HG03097 (cell line): ENCODE measurements at regions not wholly inside any gene's neighbourhood (a gene's known extent, or its start where the extent isn't known, plus 50 kb on each side); places are given as distances from the start of the nearest gene placed in this dataset.

ENCODE experiments used
- ATAC-seq: cut with Tn5 transposase; IDR thresholded peaks from one replicate; pipeline ENCODE4 v1.9.1; 2021; ENCODE audit not compliant: unreplicated experiment, low FRiP score

GRCh38 chr5:67267512-67268216, 71.1 kb upstream of the CD180 start:
- ATAC-seq, result no peak

- no peak for ATAC-seq
Measured at GRCh38 chr5:67266654-67267350, 70.2 kb upstream of the CD180 start.

- no peak for ATAC-seq
Measured at GRCh38 chr5:67265951-67266350, 69.4 kb upstream of the CD180 start.

GRCh38 chr5:67263656-67264408, 67.2 kb upstream of the CD180 start:
- ATAC-seq, result no peak

- ATAC-seq, result no peak
Measured at GRCh38 chr5:67262956-67263355, 66.4 kb upstream of the CD180 start.

GRCh38 chr5:67262206-67262605, 65.6 kb upstream of the CD180 start:
- no peak for ATAC-seq

GRCh38 chr5:67259548-67260215, 63.1 kb upstream of the CD180 start:
- no peak for ATAC-seq

- ATAC-seq, result no peak
Measured at GRCh38 chr5:67257500-67257899, 60.9 kb upstream of the CD180 start.

- no peak for ATAC-seq
Measured at GRCh38 chr5:67257077-67257476, 60.5 kb upstream of the CD180 start.

- no peak for ATAC-seq
Measured at GRCh38 chr5:67255881-67256280, 59.3 kb upstream of the CD180 start.

- no peak for ATAC-seq
Measured at GRCh38 chr5:67253911-67254310, 57.3 kb upstream of the CD180 start.

GRCh38 chr5:67249590-67249895, 52.9 kb upstream of the CD180 start:
- no peak for ATAC-seq

- ATAC-seq, result no peak
Measured at GRCh38 chr5:67248703-67249589, 52.3 kb upstream of the CD180 start.

- ATAC-seq, result no peak
Measured at GRCh38 chr5:67246546-67247268, 50.1 kb upstream of the CD180 start.
